HepG2 (cell line): ENCODE measurements at regions not wholly inside any gene's neighbourhood (a gene's known extent, or its start where the extent isn't known, plus 50 kb on each side); places are given as distances from the start of the nearest gene placed in this dataset.

Source experiments
- ATF1 ChIP-seq: IDR thresholded peaks from 2 replicates; pipeline ENCODE4 v1.6.1; 2016; ENCODE audit warnings: mild to moderate bottlenecking, control low read depth
- WIZ ChIP-seq: sonication (generic); formaldehyde crosslinking; IDR thresholded peaks from 2 replicates; pipeline ENCODE4 v1.5.1; 2020; ENCODE audit warnings: mild to moderate bottlenecking, missing genetic modification reagents
- TF ChIP-seq, protein P1 (sequence below): sonication (generic); formaldehyde crosslinking; IDR thresholded peaks from 2 replicates; pipeline ENCODE4 v1.8.0; 2022; ENCODE audit warnings: mild to moderate bottlenecking, missing genetic modification reagents
- TF ChIP-seq, protein P2 (sequence below): sonication (generic); formaldehyde crosslinking; IDR thresholded peaks from 2 replicates; pipeline ENCODE4 v1.5.0; 2020; ENCODE audit warnings: mild to moderate bottlenecking, missing genetic modification reagents, moderate library complexity

GRCh38 chr5:20323323-20323722 is 335.3 kb upstream of the CDH18 start:
- TF ChIP-seq WIZ (CRISPR knock-in tag), result no peak
- no peak for TF ChIP-seq ATF1 (CRISPR knock-in tag)
- TF ChIP-seq, protein P1, sequence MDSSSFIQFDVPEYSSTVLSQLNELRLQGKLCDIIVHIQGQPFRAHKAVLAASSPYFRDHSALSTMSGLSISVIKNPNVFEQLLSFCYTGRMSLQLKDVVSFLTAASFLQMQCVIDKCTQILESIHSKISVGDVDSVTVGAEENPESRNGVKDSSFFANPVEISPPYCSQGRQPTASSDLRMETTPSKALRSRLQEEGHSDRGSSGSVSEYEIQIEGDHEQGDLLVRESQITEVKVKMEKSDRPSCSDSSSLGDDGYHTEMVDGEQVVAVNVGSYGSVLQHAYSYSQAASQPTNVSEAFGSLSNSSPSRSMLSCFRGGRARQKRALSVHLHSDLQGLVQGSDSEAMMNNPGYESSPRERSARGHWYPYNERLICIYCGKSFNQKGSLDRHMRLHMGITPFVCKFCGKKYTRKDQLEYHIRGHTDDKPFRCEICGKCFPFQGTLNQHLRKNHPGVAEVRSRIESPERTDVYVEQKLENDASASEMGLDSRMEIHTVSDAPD, result no peak
- TF ChIP-seq, protein P2, sequence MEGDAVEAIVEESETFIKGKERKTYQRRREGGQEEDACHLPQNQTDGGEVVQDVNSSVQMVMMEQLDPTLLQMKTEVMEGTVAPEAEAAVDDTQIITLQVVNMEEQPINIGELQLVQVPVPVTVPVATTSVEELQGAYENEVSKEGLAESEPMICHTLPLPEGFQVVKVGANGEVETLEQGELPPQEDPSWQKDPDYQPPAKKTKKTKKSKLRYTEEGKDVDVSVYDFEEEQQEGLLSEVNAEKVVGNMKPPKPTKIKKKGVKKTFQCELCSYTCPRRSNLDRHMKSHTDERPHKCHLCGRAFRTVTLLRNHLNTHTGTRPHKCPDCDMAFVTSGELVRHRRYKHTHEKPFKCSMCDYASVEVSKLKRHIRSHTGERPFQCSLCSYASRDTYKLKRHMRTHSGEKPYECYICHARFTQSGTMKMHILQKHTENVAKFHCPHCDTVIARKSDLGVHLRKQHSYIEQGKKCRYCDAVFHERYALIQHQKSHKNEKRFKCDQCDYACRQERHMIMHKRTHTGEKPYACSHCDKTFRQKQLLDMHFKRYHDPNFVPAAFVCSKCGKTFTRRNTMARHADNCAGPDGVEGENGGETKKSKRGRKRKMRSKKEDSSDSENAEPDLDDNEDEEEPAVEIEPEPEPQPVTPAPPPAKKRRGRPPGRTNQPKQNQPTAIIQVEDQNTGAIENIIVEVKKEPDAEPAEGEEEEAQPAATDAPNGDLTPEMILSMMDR (CRISPR knock-in tag), result no peak
